ELR (cell line): ENCODE measurements at regions not wholly inside any gene's neighbourhood (a gene's known extent, or its start where the extent isn't known, plus 50 kb on each side); places are given as distances from the start of the nearest gene placed in this dataset.

Experiments used
- DNase-seq: peaks from one replicate; pipeline ENCODE4 v3.0.0-alpha.2; 2015; ENCODE audit warnings: low read depth

- DNase-seq, result no peak
These were observed 92.3 kb upstream of the ESRRG start for GRCh38 chr1:216815260-216816131.

GRCh38 chr1:216814576-216815259, 91.5 kb upstream of the ESRRG start:
- DNase-seq, result no peak

DNA sequence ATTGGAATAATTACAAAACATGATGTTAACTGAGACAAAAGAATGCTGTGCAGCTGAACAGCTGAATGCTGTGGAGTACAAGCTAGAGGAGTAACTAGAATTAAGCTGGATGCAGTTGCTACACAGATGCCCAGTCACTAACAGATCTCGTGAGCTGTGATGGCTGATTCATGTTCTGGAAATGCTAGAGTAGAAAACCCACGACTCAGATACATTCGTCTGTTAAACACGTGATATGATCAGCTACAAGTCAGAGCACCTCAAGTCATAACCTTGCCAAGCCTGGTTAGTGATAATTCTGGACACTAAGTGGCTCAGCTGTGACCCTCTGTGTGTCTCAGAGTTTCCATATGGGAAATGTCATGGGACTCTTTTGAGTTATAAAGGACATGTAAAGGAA, 89.7 kb upstream of the ESRRG start:
- peak; percentile 60 for DNase-seq

- no peak for DNase-seq
These were observed 86.4 kb upstream of the ESRRG start for GRCh38 chr1:216809649-216810048.

GRCh38 chr1:216807696-216808095, 84.5 kb upstream of the ESRRG start:
- DNase-seq, result no peak

GRCh38 chr1:216805953-216806352, 82.7 kb upstream of the ESRRG start:
- no peak for DNase-seq

- DNase-seq, result no peak
These were observed 82.0 kb upstream of the ESRRG start for GRCh38 chr1:216805233-216805632.

DNA sequence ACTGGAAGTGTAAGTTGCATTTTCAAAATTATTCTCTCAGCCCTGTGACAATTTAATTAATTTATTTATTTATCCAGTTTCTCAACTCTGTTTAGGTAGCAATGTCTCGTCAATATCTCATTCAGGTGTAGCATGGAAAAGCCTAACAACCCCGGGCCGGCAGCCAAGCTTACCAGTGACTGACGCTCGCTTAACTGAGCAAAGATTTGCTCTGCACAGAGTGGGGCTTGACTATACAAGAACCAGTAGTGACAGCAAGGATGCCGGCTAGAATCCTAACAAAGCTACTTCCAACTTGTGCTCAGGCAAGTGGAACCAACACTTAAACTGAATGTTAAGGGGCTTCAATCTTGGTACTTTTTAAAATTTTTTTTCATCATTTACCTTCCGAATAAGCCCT, 80.9 kb upstream of the ESRRG start:
- no peak for DNase-seq

DNA sequence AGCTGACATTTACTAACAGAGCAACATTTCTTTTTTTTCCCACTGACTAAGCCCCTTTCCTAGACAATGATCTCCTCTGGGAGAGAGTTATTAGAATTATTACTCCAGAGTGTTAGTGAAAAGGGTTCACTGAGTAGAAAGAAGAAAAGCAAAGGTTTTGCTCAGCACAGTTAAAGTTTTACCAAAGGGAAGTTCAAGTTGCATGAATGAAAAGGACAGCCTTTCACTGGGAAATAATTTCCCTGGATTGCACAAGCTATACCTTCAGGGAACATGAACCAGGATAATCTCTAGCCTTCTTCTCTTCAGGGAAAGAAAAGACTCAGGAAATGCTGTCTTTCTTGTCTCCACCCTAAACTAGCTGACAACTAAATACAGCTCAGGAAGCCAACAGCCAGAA, 71.4 kb upstream of the ESRRG start:
- DNase-seq, result no peak

DNA sequence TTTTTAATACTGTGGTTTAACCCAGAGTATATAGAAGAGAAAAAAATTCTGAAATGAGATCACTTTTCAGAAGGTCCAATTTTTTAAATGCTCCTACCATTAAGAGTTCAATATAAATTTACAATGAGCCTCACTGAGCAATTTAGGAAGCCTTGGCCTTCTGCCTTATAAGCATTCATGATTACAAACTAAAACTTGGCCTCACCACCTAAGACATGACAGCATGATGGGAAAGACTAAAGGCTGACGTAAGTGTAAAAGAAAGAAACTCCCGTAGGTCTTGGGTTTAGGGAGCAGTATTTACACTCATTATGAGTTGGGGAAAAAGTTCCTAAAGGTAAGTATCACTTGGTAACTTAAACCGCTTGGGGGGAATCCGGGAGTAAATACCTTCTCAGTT, 70.7 kb upstream of the ESRRG start:
- no peak for DNase-seq

GRCh38 chr1:216793303-216793702, 70.1 kb upstream of the ESRRG start:
- DNase-seq, result peak; percentile 12

DNA sequence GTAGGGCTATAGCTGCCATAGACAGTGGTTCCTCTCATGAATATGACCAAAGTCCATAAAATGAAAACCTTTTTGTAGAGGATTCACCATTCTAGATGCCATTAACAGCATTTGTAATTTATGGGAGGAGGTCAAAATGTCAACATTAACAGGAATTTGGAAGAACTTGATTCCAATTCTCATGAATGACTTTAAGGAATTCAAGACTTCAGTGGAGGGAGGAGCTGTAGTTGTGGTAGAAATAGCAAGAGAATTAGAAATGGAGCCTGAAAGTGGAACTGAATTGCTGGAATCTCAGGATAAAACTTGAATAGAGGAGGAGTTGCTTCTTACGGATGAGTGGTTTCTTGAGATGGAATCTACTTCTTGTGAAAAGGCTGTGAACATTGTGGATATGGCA, 65.4 kb upstream of the ESRRG start:
- DNase-seq, result no peak

- DNase-seq, result no peak
These were observed 62.5 kb upstream of the ESRRG start for GRCh38 chr1:216785737-216786136.

- no peak for DNase-seq
These were observed 62.0 kb upstream of the ESRRG start for GRCh38 chr1:216785221-216785620.

DNA sequence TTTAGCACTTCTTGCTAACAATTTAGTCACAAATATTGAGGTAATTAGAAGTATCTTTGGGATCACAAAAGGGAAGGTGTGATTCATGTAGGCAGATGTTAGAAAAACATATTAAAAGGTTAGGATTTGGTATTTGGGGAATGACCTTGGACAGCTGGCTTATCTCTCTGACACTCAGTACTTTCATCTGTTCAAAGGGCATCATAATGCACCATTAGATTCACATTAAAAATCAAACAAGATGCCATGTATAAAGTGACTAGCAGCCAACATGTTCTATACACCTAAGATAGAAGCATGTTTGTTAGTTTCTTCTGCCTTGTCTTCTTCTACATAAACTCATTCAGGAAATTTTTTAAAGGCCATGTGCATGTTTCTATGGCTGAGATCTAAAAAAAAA, 56.5 kb upstream of the ESRRG start:
- no peak for DNase-seq

- DNase-seq, result no peak
These were observed 55.5 kb upstream of the ESRRG start for GRCh38 chr1:216778737-216779136.

- DNase-seq, result no peak
These were observed 53.9 kb upstream of the ESRRG start for GRCh38 chr1:216777148-216777547.
